ENCODE measurements at regions not wholly inside any gene's neighbourhood (a gene's known extent, or its start where the extent isn't known, plus 50 kb on each side); places are given as distances from the start of the nearest gene placed in this dataset.

- TF ChIP-seq CTCF (optimal IDR thresholded peaks at IDR 0.05 in 1 of 3, IDR thresholded peaks at IDR 0.05 in 1 of 3, conservative IDR thresholded peaks at IDR 0.05 in 1 of 3; ENCODE audit: extremely low read depth in 1 of 3, insufficient read depth in 2 of 3, low read length in 3 of 3) (no peak), EZH2 (IDR thresholded peaks at IDR 0.05; ENCODE audit: low read length) (no peak)
These were observed 601.9 kb downstream of the MRPL39 start for GRCh38 chr21:25005388-25005787.

All from keratinocyte (primary cell).